ENCODE measurements at regions not wholly inside any gene's neighbourhood (a gene's known extent, or its start where the extent isn't known, plus 50 kb on each side); places are given as distances from the start of the nearest gene placed in this dataset.

- no peak overlapping the region for H3K27ac ChIP-seq
- no peaks in the 10 kb centered on the region for H3K27me3 ChIP-seq
- intact Hi-C loops (cut with DNase I), result no loop called here
- DNase-seq, result no peak
- no peak overlapping the region for H3K4me3 ChIP-seq
- no peaks in the 10 kb centered on the region for H3K36me3 ChIP-seq
- peaks cover 0 to 9% (median 0%) of the 10 kb centered on the region in 3 donors for H3K4me1 ChIP-seq
- TF ChIP-seq CTCF (IDR thresholded peaks at IDR 0.05), result no peak
- no peak for TF ChIP-seq POLR2A (IDR thresholded peaks at IDR 0.05)
- H3K9me3 ChIP-seq, result no peaks in the 10 kb centered on the region
Measured at GRCh38 chr1:192873836-192874235, 65.0 kb downstream of the RGS2 start.

DNA sequence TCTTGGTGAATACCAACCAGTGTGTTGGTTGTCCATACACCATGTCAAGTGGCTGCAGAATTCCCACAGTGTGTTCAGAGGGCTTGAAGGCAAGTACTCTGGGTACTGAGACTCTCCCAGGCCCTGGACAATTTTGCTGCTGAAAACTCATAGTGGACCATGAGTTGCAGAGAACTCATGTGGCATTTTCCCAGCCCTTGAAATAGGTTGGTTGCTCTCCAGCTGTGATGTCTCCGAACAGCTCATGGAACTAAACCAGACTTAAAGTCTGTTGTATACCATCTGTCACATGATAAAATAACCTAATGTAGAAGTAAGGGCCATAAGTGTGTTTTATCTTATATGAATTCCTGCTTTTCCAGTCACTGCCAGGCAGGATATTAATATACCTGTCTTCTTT lies 67.8 kb downstream of the RGS2 start:
- 38 to 71% methylated on average over 1 of the region's 1 CpG for WGBS, 2 donors
- H3K4me1 ChIP-seq, result peaks cover 0 to 9% (median 0%) of the 10 kb centered on the region in 3 donors
- TF ChIP-seq CTCF (IDR thresholded peaks at IDR 0.05) (no peak), POLR2A (IDR thresholded peaks at IDR 0.05) (no peak)
- no peaks in the 10 kb centered on the region for H3K27me3 ChIP-seq
- H3K9me3 ChIP-seq, result no peaks in the 10 kb centered on the region
- H3K27ac ChIP-seq, result no peak overlapping the region
- H3K4me3 ChIP-seq, result no peak overlapping the region
- DNase-seq, result no peak
- no peaks in the 10 kb centered on the region for H3K36me3 ChIP-seq
- intact Hi-C loops (cut with DNase I), result no loop called here

- H3K27ac ChIP-seq, result peak overlapping the region in 1 of 4 donors; percentile 34
- WGBS, 2 donors, result 45 to 71% methylated on average over 2 of the region's 2 CpGs
- TF ChIP-seq CTCF (IDR thresholded peaks at IDR 0.05) (no peak), POLR2A (IDR thresholded peaks at IDR 0.05) (no peak)
Measured at GRCh38 chr1:192877283-192877886, 68.5 kb downstream of the RGS2 start.

GRCh38 chr1:192878249-192878648 lies 69.4 kb downstream of the RGS2 start:
- intact Hi-C loops (cut with DNase I), result no loop called here
- Histone ChIP-seq H3K9me3 (no peaks in the 10 kb centered on the region), H3K4me3 (no peak overlapping the region), H3K27me3 (no peaks in the 10 kb centered on the region), H3K27ac (no peak overlapping the region), H3K4me1 (peaks cover 0 to 9% (median 0%) of the 10 kb centered on the region in 3 donors), H3K36me3 (no peaks in the 10 kb centered on the region)
- DNase-seq, result no peak
- TF ChIP-seq POLR2A (IDR thresholded peaks at IDR 0.05) (no peak), CTCF (IDR thresholded peaks at IDR 0.05) (no peak)
- WGBS, 2 donors, result 40% methylated on average over 1 of the region's 1 CpG; no CpG with 5 or more reads in 1 of the 2 donors

More at GRCh38 chr1:192877283-192877886, 68.5 kb downstream of the RGS2 start:
- Histone ChIP-seq H3K27me3 (no peaks in the 10 kb centered on the region), H3K4me1 (peaks cover 0 to 9% (median 0%) of the 10 kb centered on the region in 3 donors), H3K4me3 (no peak overlapping the region), H3K36me3 (no peaks in the 10 kb centered on the region), H3K9me3 (no peaks in the 10 kb centered on the region)
- DNase-seq, result no peak
- intact Hi-C loops (cut with DNase I), result no loop called here

GRCh38 chr1:192879406-192879805 lies 70.6 kb downstream of the RGS2 start:
- H3K27me3 ChIP-seq, result no peaks in the 10 kb centered on the region
- no peak for TF ChIP-seq POLR2A (IDR thresholded peaks at IDR 0.05)
- no peak for TF ChIP-seq CTCF (IDR thresholded peaks at IDR 0.05)
- no peak overlapping the region for H3K27ac ChIP-seq
- WGBS, 2 donors, result 0 to 33% methylated on average over 1 of the region's 1 CpG
- no peak for DNase-seq
- H3K4me3 ChIP-seq, result no peak overlapping the region
- intact Hi-C loops (cut with DNase I), result no loop called here
- H3K9me3 ChIP-seq, result no peaks in the 10 kb centered on the region
- no peaks in the 10 kb centered on the region for H3K36me3 ChIP-seq
- peaks cover 0 to 9% (median 0%) of the 10 kb centered on the region in 3 donors for H3K4me1 ChIP-seq

All from esophagus squamous epithelium (tissue), 5 donors.